NCI-H2171 treated with DMSO at 0.1 percent for 48 hours (cell line): ENCODE measurements at regions not wholly inside any gene's neighbourhood (a gene's known extent, or its start where the extent isn't known, plus 50 kb on each side); places are given as distances from the start of the nearest gene placed in this dataset.
"Not testable (repeated sequence)": the region's sequence is repeated elsewhere in the genome, so short reads cannot be mapped to it uniquely, and the experiment has no call there.

ENCODE experiments used
- DNase-seq: peaks from one replicate; lab custom pipeline; 2025; lab: John Stamatoyannopoulos, UW

- DNase-seq = no peak
Observed at GRCh38 chr2:140178234-140178633, 1398.0 kb upstream of the NXPH2 start.

- peak; percentile 64 for DNase-seq
Observed at GRCh38 chr2:140177086-140177485, 1396.9 kb upstream of the NXPH2 start.

GRCh38 chr2:140173790-140174189 is 1393.6 kb upstream of the NXPH2 start:
- DNase-seq = no peak

- DNase-seq = no peak
Observed at GRCh38 chr2:140164449-140164848, 1384.3 kb upstream of the NXPH2 start.

- no peak for DNase-seq
Observed at GRCh38 chr2:140158259-140158658, 1378.1 kb upstream of the NXPH2 start.

- no peak for DNase-seq
Observed at GRCh38 chr2:140157816-140158215, 1377.6 kb upstream of the NXPH2 start.

GRCh38 chr2:140154706-140155105 is 1374.5 kb upstream of the NXPH2 start:
- no peak for DNase-seq

- DNase-seq = no peak
Observed at GRCh38 chr2:140154271-140154670, 1374.1 kb upstream of the NXPH2 start.

- DNase-seq = no peak
Observed at GRCh38 chr2:140144611-140145010, 1364.4 kb upstream of the NXPH2 start.

GRCh38 chr2:140138736-140139135 is 1358.5 kb upstream of the NXPH2 start:
- DNase-seq = no peak

GRCh38 chr2:140136861-140137260 is 1356.7 kb upstream of the NXPH2 start:
- no peak for DNase-seq

- peak; percentile 64 for DNase-seq
Observed at GRCh38 chr2:140136366-140136765, 1356.2 kb upstream of the NXPH2 start.

GRCh38 chr2:140128909-140129308 is 1348.7 kb upstream of the NXPH2 start:
- peak; percentile 13 for DNase-seq

GRCh38 chr2:140122001-140122400 is 1341.8 kb upstream of the NXPH2 start:
- DNase-seq = no peak

- peak; percentile 68 for DNase-seq
Observed at GRCh38 chr2:140117386-140117785, 1337.2 kb upstream of the NXPH2 start.

GRCh38 chr2:140108706-140109475 is 1328.7 kb upstream of the NXPH2 start:
- DNase-seq = peak; percentile 31

GRCh38 chr2:140091926-140092325 is 1311.7 kb upstream of the NXPH2 start:
- no peak for DNase-seq

- no peak for DNase-seq
Observed at GRCh38 chr2:140086964-140087363, 1306.8 kb upstream of the NXPH2 start.

- peak; percentile 32 for DNase-seq
Observed at GRCh38 chr2:140085674-140086073, 1305.5 kb upstream of the NXPH2 start.

GRCh38 chr2:140079038-140079437 is 1298.8 kb upstream of the NXPH2 start:
- DNase-seq = no peak

- no peak for DNase-seq
Observed at GRCh38 chr2:140076164-140076563, 1296.0 kb upstream of the NXPH2 start.

- not testable (repeated sequence) for DNase-seq
Observed at GRCh38 chr2:140073763-140074162, 1293.6 kb upstream of the NXPH2 start.

- no peak for DNase-seq
Observed at GRCh38 chr2:140067661-140068060, 1287.5 kb upstream of the NXPH2 start.

GRCh38 chr2:140064243-140064642 is 1284.1 kb upstream of the NXPH2 start:
- DNase-seq = peak; percentile 7
